ENCODE measurements at regions not wholly inside any gene's neighbourhood (a gene's known extent, or its start where the extent isn't known, plus 50 kb on each side); places are given as distances from the start of the nearest gene placed in this dataset.

GRCh38 chr5:145118127-145118526, 717.0 kb downstream of the PRELID2 start:
- TF ChIP-seq CTCF (IDR thresholded peaks at IDR 0.05; ENCODE audit: low read length): no peak
- no peak for TF ChIP-seq EZH2 (IDR thresholded peaks at IDR 0.05; ENCODE audit: borderline replicate concordance, low read length)

Data from OCI-LY1 (cell line).